C4-2B (cell line): ENCODE measurements at regions not wholly inside any gene's neighbourhood (a gene's known extent, or its start where the extent isn't known, plus 50 kb on each side); places are given as distances from the start of the nearest gene placed in this dataset.
"Not testable (repeated sequence)": the region's sequence is repeated elsewhere in the genome, so short reads cannot be mapped to it uniquely, and the experiment has no call there.

Source experiments
- ZFX ChIP-seq: fragments of 450-650 bp; IDR thresholded peaks from 2 replicates; pipeline ENCODE4 v1.6.1; 2017
- TF ChIP-seq, protein P1 (sequence below): fragments of 450-650 bp; conservative IDR thresholded peaks from 2 replicates; pipeline ENCODE4 v1.5.1; 2017; ENCODE audit warnings: mild to moderate bottlenecking

DNA sequence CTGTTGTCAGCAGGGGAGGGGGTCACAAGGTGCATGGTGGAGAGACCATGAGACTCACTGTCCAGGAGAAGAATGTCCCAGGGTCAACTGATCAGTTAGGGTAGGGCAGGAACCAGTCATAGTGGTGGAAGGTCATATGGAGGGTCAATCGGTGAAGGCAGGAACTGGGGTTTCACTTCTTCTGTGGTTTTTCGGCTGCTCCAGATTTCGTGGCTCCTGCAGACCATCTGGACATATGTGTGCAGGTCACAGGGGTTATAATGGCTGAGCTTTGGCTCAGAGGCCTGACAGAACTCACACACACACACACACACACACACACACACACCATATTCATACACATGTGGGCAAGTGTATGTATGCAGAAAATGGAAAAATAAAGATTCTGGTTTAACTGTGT is 502.0 kb upstream of the ROBO2 start:
- TF ChIP-seq, protein P1, sequence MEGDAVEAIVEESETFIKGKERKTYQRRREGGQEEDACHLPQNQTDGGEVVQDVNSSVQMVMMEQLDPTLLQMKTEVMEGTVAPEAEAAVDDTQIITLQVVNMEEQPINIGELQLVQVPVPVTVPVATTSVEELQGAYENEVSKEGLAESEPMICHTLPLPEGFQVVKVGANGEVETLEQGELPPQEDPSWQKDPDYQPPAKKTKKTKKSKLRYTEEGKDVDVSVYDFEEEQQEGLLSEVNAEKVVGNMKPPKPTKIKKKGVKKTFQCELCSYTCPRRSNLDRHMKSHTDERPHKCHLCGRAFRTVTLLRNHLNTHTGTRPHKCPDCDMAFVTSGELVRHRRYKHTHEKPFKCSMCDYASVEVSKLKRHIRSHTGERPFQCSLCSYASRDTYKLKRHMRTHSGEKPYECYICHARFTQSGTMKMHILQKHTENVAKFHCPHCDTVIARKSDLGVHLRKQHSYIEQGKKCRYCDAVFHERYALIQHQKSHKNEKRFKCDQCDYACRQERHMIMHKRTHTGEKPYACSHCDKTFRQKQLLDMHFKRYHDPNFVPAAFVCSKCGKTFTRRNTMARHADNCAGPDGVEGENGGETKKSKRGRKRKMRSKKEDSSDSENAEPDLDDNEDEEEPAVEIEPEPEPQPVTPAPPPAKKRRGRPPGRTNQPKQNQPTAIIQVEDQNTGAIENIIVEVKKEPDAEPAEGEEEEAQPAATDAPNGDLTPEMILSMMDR, result not testable (repeated sequence)
- not testable (repeated sequence) for TF ChIP-seq ZFX
